ENCODE measurements at regions not wholly inside any gene's neighbourhood (a gene's known extent, or its start where the extent isn't known, plus 50 kb on each side); places are given as distances from the start of the nearest gene placed in this dataset.

DNA sequence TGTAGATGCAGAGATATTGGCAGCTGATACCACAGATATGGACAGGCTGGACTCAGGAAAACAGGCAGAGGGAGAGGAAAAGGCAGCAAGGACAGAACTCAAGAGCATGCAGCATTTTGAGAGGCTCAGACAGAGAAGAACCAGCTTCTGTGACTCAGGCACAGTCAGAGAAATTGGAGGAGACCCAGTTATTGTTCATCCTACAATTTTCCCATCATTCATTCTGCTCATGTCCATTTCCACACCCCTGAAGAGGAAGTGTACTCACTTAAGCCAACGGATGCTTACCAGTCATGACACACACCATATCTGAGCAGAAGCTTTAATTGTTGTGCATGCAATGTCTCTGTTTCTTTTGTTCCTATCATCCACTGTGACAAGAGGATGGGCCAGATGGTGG, 359.8 kb upstream of the HTR2A start:
- TF ChIP-seq, protein P1, sequence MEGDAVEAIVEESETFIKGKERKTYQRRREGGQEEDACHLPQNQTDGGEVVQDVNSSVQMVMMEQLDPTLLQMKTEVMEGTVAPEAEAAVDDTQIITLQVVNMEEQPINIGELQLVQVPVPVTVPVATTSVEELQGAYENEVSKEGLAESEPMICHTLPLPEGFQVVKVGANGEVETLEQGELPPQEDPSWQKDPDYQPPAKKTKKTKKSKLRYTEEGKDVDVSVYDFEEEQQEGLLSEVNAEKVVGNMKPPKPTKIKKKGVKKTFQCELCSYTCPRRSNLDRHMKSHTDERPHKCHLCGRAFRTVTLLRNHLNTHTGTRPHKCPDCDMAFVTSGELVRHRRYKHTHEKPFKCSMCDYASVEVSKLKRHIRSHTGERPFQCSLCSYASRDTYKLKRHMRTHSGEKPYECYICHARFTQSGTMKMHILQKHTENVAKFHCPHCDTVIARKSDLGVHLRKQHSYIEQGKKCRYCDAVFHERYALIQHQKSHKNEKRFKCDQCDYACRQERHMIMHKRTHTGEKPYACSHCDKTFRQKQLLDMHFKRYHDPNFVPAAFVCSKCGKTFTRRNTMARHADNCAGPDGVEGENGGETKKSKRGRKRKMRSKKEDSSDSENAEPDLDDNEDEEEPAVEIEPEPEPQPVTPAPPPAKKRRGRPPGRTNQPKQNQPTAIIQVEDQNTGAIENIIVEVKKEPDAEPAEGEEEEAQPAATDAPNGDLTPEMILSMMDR (optimal IDR thresholded peaks at IDR 0.05 in 1 of 3, IDR thresholded peaks at IDR 0.05 in 1 of 3, conservative IDR thresholded peaks at IDR 0.05 in 1 of 3; ENCODE audit: extremely low read depth in 1 of 3, insufficient read depth in 2 of 3, low read length in 3 of 3) = no peak
- no peak for TF ChIP-seq EZH2 (IDR thresholded peaks at IDR 0.05; ENCODE audit: low read length)
